ENCODE measurements at regions not wholly inside any gene's neighbourhood (a gene's known extent, or its start where the extent isn't known, plus 50 kb on each side); places are given as distances from the start of the nearest gene placed in this dataset.

DNA sequence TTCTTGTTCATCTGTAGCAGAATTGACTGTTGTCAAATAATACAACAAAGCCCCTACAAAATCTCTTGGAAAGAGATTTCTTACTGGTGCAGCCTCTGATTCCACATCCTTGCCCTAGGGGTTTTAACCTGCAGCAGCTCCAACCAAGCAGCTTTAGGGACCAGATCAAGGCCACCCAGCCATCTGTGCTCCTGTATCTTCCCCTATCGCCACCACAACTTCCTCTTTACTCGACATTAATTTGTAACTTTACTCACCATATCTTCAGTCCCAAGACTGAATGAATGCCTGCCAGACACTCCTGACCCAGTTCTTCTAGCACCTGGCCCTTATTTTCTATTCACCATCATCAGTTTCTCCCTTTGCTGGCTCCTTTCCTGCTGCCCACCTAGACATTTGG lies 156.6 kb upstream of the IL12A start:
- no peaks in the 10 kb centered on the region for H3K9me2 ChIP-seq (replicated peaks; ENCODE audit: control insufficient read depth, low read length)
- H3K36me3 ChIP-seq (ENCODE audit: control insufficient read depth, low read length), result no peaks in the 10 kb centered on the region
- H3K4me2 ChIP-seq (ENCODE audit: low read length), result no peak overlapping the region
- no peaks in the 10 kb centered on the region for H3K9me3 ChIP-seq (ENCODE audit: control insufficient read depth, insufficient read depth, low read length)
- no peak overlapping the region for H3K4me3 ChIP-seq (ENCODE audit: low read length)
- no peak overlapping the region for H3K27ac ChIP-seq (ENCODE audit: low read depth, low read length)
- no peaks in the 10 kb centered on the region for H3K79me2 ChIP-seq (ENCODE audit: control insufficient read depth, low read length)
- no peaks in the 10 kb centered on the region for H3F3A ChIP-seq (ENCODE audit: control insufficient read depth, insufficient read depth)
- no peaks in the 10 kb centered on the region for H3K4me1 ChIP-seq (ENCODE audit: control insufficient read depth, low read length)
- H3K27me3 ChIP-seq (ENCODE audit: control insufficient read depth, low read length), result peaks cover 8% of the 10 kb centered on the region; the same call in 1 of the 2 replicates
- H4K20me1 ChIP-seq (ENCODE audit: control insufficient read depth, insufficient read depth, low read depth, low read length), result no peaks in the 10 kb centered on the region
- no peak for TF ChIP-seq EZH2phosphoT487 (IDR thresholded peaks at IDR 0.05; ENCODE audit: borderline replicate concordance, low read length)
- TF ChIP-seq, protein P1, sequence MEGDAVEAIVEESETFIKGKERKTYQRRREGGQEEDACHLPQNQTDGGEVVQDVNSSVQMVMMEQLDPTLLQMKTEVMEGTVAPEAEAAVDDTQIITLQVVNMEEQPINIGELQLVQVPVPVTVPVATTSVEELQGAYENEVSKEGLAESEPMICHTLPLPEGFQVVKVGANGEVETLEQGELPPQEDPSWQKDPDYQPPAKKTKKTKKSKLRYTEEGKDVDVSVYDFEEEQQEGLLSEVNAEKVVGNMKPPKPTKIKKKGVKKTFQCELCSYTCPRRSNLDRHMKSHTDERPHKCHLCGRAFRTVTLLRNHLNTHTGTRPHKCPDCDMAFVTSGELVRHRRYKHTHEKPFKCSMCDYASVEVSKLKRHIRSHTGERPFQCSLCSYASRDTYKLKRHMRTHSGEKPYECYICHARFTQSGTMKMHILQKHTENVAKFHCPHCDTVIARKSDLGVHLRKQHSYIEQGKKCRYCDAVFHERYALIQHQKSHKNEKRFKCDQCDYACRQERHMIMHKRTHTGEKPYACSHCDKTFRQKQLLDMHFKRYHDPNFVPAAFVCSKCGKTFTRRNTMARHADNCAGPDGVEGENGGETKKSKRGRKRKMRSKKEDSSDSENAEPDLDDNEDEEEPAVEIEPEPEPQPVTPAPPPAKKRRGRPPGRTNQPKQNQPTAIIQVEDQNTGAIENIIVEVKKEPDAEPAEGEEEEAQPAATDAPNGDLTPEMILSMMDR (IDR thresholded peaks at IDR 0.05; ENCODE audit: low read depth, low read length, poor library complexity, severe bottlenecking), result no peak

DNA sequence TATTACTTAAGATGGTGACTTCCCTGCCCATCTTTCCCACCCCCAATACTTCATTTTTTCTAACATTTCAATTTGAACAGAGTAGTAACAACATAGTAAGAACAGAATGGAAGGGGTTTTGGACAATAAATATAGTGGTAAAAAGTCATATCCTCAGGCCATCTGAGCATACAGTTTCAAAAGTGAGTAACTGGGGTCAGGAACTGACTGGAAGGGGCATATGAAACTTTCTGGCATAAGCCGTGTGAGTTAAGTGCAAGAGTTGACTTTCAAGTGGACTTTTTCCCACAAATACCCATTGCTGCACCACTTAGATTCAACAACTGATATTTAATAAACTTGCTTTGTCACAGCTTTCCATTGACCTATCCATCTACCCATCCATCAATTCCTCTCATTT lies 153.5 kb upstream of the IL12A start:
- no peaks in the 10 kb centered on the region for H3K4me1 ChIP-seq (ENCODE audit: control insufficient read depth, low read length)
- peaks cover 14% of the 10 kb centered on the region for H3K27me3 ChIP-seq (ENCODE audit: control insufficient read depth, low read length)
- H3K4me3 ChIP-seq (ENCODE audit: low read length), result no peak overlapping the region
- H3K79me2 ChIP-seq (ENCODE audit: control insufficient read depth, low read length), result no peaks in the 10 kb centered on the region
- no peaks in the 10 kb centered on the region for H4K20me1 ChIP-seq (ENCODE audit: control insufficient read depth, insufficient read depth, low read depth, low read length)
- TF ChIP-seq, protein P1 (IDR thresholded peaks at IDR 0.05; ENCODE audit: low read depth, low read length, poor library complexity, severe bottlenecking), result no peak
- no peak for TF ChIP-seq EZH2phosphoT487 (IDR thresholded peaks at IDR 0.05; ENCODE audit: borderline replicate concordance, low read length)
- no peaks in the 10 kb centered on the region for H3K9me2 ChIP-seq (replicated peaks; ENCODE audit: control insufficient read depth, low read length)
- H3F3A ChIP-seq (ENCODE audit: control insufficient read depth, insufficient read depth), result no peaks in the 10 kb centered on the region
- no peaks in the 10 kb centered on the region for H3K9me3 ChIP-seq (ENCODE audit: control insufficient read depth, insufficient read depth, low read length)
- no peak overlapping the region for H3K27ac ChIP-seq (ENCODE audit: low read depth, low read length)
- no peaks in the 10 kb centered on the region for H3K36me3 ChIP-seq (ENCODE audit: control insufficient read depth, low read length)
- H3K4me2 ChIP-seq (ENCODE audit: low read length), result no peak overlapping the region

DNA sequence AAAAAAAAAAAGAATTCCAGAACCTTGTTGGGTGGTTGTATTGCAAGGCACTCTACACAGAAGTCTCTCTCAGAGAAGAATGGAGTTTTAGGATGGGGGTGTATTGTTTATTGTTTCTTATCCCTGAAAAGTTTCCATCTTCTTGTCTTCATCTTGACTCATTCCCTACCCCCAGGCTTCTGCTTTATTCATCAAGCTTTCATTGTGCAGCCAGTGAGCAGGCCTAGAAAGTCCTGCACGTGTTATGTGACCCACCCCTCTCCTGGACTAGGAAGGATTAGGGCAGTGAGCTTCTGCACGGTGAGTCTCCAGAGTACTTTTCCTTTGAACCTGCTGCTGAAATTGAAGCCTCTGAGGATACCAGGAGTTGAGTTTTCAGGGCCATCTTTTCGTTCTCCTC lies 150.9 kb upstream of the IL12A start:
- Histone ChIP-seq H3K4me1 (ENCODE audit: control insufficient read depth, low read length) (no peaks in the 10 kb centered on the region), H3K4me3 (ENCODE audit: low read length) (no peak overlapping the region), H3K9me2 (replicated peaks; ENCODE audit: control insufficient read depth, low read length) (no peaks in the 10 kb centered on the region), H3K27ac (ENCODE audit: low read depth, low read length) (no peak overlapping the region), H3K4me2 (ENCODE audit: low read length) (no peak overlapping the region), H3F3A (ENCODE audit: control insufficient read depth, insufficient read depth) (no peaks in the 10 kb centered on the region), H3K9me3 (ENCODE audit: control insufficient read depth, insufficient read depth, low read length) (no peaks in the 10 kb centered on the region), H4K20me1 (ENCODE audit: control insufficient read depth, insufficient read depth, low read depth, low read length) (no peaks in the 10 kb centered on the region), H3K36me3 (ENCODE audit: control insufficient read depth, low read length) (no peaks in the 10 kb centered on the region), H3K27me3 (ENCODE audit: control insufficient read depth, low read length) (peaks cover 21% of the 10 kb centered on the region), H3K79me2 (ENCODE audit: control insufficient read depth, low read length) (no peaks in the 10 kb centered on the region)
- TF ChIP-seq, protein P1 (IDR thresholded peaks at IDR 0.05; ENCODE audit: low read depth, low read length, poor library complexity, severe bottlenecking), result no peak
- TF ChIP-seq EZH2phosphoT487 (IDR thresholded peaks at IDR 0.05; ENCODE audit: borderline replicate concordance, low read length), result no peak

DNA sequence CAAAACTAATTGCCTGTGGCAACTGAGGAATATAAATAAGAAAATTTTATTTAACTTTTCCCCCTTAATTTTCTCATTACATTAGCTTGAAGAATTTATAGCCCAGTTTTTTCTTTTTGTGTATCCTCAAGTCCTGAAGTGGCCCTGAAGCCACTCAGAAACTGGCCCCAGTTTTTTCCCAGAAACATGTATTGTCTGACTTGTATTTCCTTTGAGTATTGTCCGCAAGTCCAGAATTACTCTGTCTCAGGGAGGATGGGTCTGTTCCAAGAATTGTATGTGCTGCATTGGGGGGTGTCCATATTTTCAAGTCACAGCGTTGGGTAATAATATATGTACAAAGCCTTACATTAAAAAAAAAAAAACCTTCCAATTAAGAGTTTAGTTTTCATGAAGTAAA lies 149.7 kb upstream of the IL12A start:
- Histone ChIP-seq H3F3A (ENCODE audit: control insufficient read depth, insufficient read depth) (no peaks in the 10 kb centered on the region), H3K9me3 (ENCODE audit: control insufficient read depth, insufficient read depth, low read length) (no peaks in the 10 kb centered on the region), H4K20me1 (ENCODE audit: control insufficient read depth, insufficient read depth, low read depth, low read length) (no peaks in the 10 kb centered on the region), H3K36me3 (ENCODE audit: control insufficient read depth, low read length) (no peaks in the 10 kb centered on the region), H3K4me2 (ENCODE audit: low read length) (no peak overlapping the region), H3K4me1 (ENCODE audit: control insufficient read depth, low read length) (no peaks in the 10 kb centered on the region), H3K9me2 (replicated peaks; ENCODE audit: control insufficient read depth, low read length) (no peaks in the 10 kb centered on the region), H3K27me3 (ENCODE audit: control insufficient read depth, low read length) (peaks cover 20% of the 10 kb centered on the region), H3K4me3 (ENCODE audit: low read length) (no peak overlapping the region), H3K27ac (ENCODE audit: low read depth, low read length) (no peak overlapping the region), H3K79me2 (ENCODE audit: control insufficient read depth, low read length) (no peaks in the 10 kb centered on the region)
- no peak for TF ChIP-seq EZH2phosphoT487 (IDR thresholded peaks at IDR 0.05; ENCODE audit: borderline replicate concordance, low read length)
- TF ChIP-seq, protein P1 (IDR thresholded peaks at IDR 0.05; ENCODE audit: low read depth, low read length, poor library complexity, severe bottlenecking), result no peak

Measured in DOHH2 (cell line).